ENCODE measurements at regions not wholly inside any gene's neighbourhood (a gene's known extent, or its start where the extent isn't known, plus 50 kb on each side); places are given as distances from the start of the nearest gene placed in this dataset.
A peak's percentile ranks its signal among the peaks of the same experiment; 100 is the strongest.

- no peaks in the 10 kb centered on the region for H3K36me3 Mint-ChIP-seq
- ATAC-seq, result no peak
- H3K4me3 Mint-ChIP-seq, result no peak overlapping the region
- CTCF ChIA-PET, result no interaction called here
- H3K4me1 Mint-ChIP-seq, result peaks cover under 1% of the 10 kb centered on the region
- H3K27me3 Mint-ChIP-seq, result peaks cover 20% of the 10 kb centered on the region
- no peaks in the 10 kb centered on the region for H3K9me3 Mint-ChIP-seq (ENCODE audit: low read depth)
- no peak for DNase-seq
- H3K27ac Mint-ChIP-seq, result no peak overlapping the region
Observed at GRCh38 chr21:41677671-41678015, 89.2 kb downstream of the RIPK4 start.

GRCh38 chr21:41676198-41676597 lies 90.7 kb downstream of the RIPK4 start:
- peaks cover 23% of the 10 kb centered on the region for H3K27me3 Mint-ChIP-seq
- no peak for ATAC-seq
- DNase-seq, result no peak
- H3K9me3 Mint-ChIP-seq (ENCODE audit: low read depth), result no peaks in the 10 kb centered on the region
- CTCF ChIA-PET, result no interaction called here
- H3K4me3 Mint-ChIP-seq, result no peak overlapping the region
- peaks cover 14% of the 10 kb centered on the region for H3K4me1 Mint-ChIP-seq
- H3K27ac Mint-ChIP-seq, result no peak overlapping the region
- no peaks in the 10 kb centered on the region for H3K36me3 Mint-ChIP-seq

- no peak overlapping the region for H3K4me3 Mint-ChIP-seq
- DNase-seq (no peak), ATAC-seq (no peak)
- no peaks in the 10 kb centered on the region for H3K9me3 Mint-ChIP-seq (ENCODE audit: low read depth)
- peaks cover 27% of the 10 kb centered on the region for H3K27me3 Mint-ChIP-seq
- no peaks in the 10 kb centered on the region for H3K36me3 Mint-ChIP-seq
- no peak overlapping the region for H3K27ac Mint-ChIP-seq
- peaks cover 16% of the 10 kb centered on the region for H3K4me1 Mint-ChIP-seq
- CTCF ChIA-PET, result no interaction called here
Observed at GRCh38 chr21:41675574-41675973, 91.3 kb downstream of the RIPK4 start.

DNA sequence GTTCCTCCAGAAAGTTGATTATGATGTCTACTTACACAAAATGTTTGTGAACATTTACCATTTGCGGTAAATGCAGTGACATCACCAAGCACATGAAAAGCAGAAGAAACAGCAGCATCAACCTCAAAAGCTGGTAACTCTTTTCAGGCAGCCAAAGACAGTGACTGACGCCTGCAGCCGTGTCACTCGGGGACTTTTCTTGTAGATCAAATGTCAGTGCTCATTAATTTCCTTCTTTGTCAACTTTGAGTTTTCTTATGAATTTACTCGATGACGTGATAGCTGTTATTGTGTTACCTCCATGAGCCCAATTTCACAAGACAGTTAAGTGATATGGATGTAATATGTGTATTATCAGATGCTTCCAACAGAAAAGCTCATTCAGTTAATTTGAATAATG lies 92.5 kb downstream of the RIPK4 start:
- peaks cover 16% of the 10 kb centered on the region for H3K4me1 Mint-ChIP-seq
- no peak overlapping the region for H3K4me3 Mint-ChIP-seq
- ATAC-seq (no peak), DNase-seq (no peak)
- H3K9me3 Mint-ChIP-seq (ENCODE audit: low read depth), result no peaks in the 10 kb centered on the region
- CTCF ChIA-PET, result no interaction called here
- no peaks in the 10 kb centered on the region for H3K36me3 Mint-ChIP-seq
- peaks cover 29% of the 10 kb centered on the region for H3K27me3 Mint-ChIP-seq
- no peak overlapping the region for H3K27ac Mint-ChIP-seq

DNA sequence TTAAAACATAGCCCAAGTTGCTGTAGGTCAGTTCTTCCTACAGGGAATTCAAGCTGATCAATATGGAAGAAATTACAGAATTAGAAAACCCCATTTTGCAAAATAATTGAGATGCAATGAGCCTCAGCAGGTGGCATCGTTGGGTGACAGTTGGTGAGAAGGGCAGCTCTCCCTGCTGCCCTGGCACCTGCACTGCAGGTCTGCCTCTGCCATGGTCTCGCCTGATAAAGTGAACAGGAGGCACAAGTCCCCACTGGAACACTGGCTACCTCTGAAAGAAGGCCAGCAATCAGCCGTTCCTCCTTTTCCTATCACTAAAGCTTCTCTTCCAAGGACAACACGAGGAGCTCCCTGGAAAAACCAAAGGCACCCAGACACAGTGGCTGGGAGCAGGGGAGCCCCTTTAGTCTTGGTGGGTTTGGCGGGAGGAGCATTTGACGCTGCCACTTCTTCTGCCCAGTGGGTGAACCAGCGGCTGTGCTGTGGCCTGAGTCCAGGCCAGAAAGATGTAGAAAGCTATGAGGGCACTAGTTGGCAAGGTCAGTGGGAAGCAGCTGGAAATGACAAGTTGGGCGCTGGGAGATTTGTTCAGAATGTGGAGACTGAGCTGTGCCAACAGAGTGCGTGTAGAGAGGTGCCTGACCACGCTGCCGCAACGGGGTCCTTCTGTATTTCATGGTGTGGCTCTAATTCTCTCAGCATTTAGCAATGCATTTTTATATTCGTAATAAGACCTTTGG lies 93.1 kb downstream of the RIPK4 start:
- no peak for DNase-seq
- Mint-ChIP-seq H3K9me3 (ENCODE audit: low read depth) (no peaks in the 10 kb centered on the region), H3K27ac (no peak overlapping the region), H3K4me3 (no peak overlapping the region), H3K4me1 (peaks cover 16% of the 10 kb centered on the region), H3K27me3 (peaks cover 29% of the 10 kb centered on the region), H3K36me3 (no peaks in the 10 kb centered on the region)
- ATAC-seq, result no peak
- CTCF ChIA-PET, result no interaction called here

DNA sequence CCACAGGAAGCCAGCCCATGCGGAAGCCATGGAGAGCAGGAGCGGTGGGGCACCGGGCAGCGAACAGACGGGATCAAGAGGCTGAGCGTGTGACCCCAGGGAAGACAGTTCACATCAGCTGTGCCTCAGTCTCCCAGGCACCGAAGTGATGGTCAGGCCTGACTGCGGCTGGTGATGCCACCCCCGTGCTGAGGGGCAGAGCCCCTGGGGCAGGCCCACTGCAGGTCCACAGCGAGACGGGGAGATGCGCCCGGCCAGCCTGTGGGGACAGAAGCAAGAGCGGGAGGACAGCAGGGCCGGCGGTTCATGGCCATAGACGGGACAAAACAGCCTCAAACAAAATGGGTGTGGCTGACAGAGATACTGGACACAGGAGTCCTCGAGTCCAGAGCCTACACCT lies 93.8 kb downstream of the RIPK4 start:
- no peaks in the 10 kb centered on the region for H3K9me3 Mint-ChIP-seq (ENCODE audit: low read depth)
- no peak overlapping the region for H3K27ac Mint-ChIP-seq
- CTCF ChIA-PET, result no interaction called here
- peaks cover 27% of the 10 kb centered on the region for H3K27me3 Mint-ChIP-seq
- peaks cover 16% of the 10 kb centered on the region for H3K4me1 Mint-ChIP-seq
- no peak overlapping the region for H3K4me3 Mint-ChIP-seq
- DNase-seq, result no peak
- H3K36me3 Mint-ChIP-seq, result no peaks in the 10 kb centered on the region
- ATAC-seq, result no peak

GRCh38 chr21:41672543-41672915 lies 94.3 kb downstream of the RIPK4 start:
- H3K9me3 Mint-ChIP-seq (ENCODE audit: low read depth), result no peaks in the 10 kb centered on the region
- H3K27ac Mint-ChIP-seq, result peak overlapping the region; percentile 67
- CTCF ChIA-PET, result no interaction called here
- H3K36me3 Mint-ChIP-seq, result no peaks in the 10 kb centered on the region
- no peak for DNase-seq
- no peak overlapping the region for H3K4me3 Mint-ChIP-seq
- H3K4me1 Mint-ChIP-seq, result peaks cover 16% of the 10 kb centered on the region
- H3K27me3 Mint-ChIP-seq, result peaks cover 26% of the 10 kb centered on the region
- ATAC-seq, result no peak

DNA sequence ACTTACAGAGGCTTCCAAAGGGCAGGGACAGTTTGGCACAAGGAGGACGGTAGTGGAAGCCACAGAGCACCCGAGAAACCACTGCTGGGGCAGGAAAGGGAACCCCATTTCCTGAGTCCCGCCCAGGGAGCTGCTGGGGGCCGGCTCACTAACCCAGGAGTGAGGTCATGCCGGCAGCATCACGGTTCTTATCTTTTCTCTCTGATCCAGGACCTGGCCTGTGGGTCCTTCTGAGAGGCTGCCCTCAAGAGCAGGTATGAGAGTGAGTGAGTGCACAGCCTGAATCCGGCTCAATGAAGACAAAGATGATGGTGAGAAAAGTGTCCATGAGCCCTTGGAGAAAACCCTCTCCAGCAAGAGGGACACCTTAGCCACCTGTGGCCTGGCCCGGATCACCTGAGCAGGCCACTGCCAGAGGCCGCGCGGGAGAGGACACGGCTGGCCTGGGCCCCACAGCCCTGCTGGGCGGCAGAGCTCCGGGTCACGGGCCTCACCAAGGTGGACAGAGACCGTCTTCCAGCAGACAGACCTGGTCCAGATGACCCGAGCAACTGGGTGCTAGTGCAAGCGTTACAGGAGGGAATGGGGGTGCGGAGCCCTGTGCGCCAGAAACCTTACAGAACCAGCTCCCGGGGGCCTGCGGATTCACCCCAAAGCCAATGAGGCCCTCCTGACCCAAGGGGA lies 94.9 kb downstream of the RIPK4 start:
- Mint-ChIP-seq H3K9me3 (ENCODE audit: low read depth) (no peaks in the 10 kb centered on the region), H3K36me3 (no peaks in the 10 kb centered on the region), H3K27ac (peak overlapping the region; percentile 67), H3K27me3 (peaks cover 24% of the 10 kb centered on the region), H3K4me3 (no peak overlapping the region), H3K4me1 (peaks cover 16% of the 10 kb centered on the region)
- ATAC-seq (peak; percentile 65), DNase-seq (peak; percentile 55)
- CTCF ChIA-PET, result no interaction called here

DNA sequence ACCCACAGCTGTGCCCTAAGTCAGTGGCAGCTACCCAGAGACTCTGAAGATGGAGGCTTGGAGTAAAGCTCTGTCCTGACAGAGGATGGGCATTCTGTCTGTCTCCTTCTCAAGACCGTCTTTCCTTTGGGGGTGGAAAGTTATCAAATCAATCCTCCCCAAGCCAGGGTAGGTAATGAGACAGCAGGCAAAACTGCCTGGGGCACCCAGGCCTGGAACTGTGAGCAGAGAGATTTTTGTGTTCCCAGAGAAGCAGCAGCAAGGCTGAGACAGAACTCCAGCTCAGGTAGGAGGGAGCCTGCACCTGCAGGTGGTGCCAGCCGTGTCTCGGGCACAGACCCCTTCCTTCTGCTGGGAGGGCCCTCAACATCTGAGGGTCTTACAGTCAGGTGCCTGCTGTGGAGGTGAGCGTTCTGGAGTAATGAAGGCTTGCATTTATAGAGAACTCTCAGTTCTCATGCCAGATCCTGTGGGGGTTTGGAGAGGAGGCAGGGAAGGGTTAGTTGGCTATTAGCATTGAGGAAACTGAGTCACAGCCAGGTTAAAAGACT lies 95.6 kb downstream of the RIPK4 start:
- CTCF ChIA-PET, result no interaction called here
- Mint-ChIP-seq H3K4me1 (peaks cover 16% of the 10 kb centered on the region), H3K4me3 (no peak overlapping the region), H3K9me3 (ENCODE audit: low read depth) (no peaks in the 10 kb centered on the region), H3K36me3 (no peaks in the 10 kb centered on the region), H3K27me3 (peaks cover 22% of the 10 kb centered on the region), H3K27ac (no peak overlapping the region)
- no peak for ATAC-seq
- no peak for DNase-seq

DNA sequence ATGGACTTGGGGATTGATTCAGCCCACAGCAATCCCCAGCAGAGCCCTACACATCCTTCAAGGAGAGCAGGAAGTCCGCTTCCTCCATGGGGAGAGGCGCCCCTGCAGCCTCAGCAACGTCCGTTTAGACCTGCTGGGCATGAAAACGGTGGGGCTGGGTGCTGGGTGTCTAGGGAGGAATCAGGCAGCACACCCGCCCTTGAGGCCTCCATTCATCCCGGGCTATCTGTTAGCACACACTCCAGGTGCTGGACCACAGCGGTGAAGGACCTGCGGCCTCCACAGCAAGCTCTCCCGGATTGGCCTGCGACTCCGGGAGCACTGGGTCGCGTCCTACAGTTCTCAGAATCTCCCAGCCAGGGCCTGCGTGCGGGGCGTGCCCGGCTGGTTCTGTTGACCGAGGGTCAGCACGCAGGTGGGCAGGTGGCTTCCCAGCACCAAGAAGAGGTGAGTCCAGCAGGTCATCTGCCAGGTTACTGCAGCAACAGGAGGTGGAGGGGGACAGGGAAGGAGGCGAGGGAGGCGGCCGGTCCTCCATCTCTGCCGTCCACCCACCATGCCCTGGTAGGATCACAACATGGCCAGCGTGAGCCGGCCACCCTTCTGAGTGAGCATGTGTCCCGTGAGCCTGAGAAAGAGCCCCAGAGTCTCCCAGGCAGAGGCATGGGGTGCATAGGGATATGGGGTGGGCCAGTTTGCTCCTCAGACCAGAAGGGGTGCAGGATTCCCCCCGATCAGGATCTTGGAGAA lies 96.6 kb downstream of the RIPK4 start:
- Mint-ChIP-seq H3K36me3 (no peaks in the 10 kb centered on the region), H3K27me3 (peaks cover 18% of the 10 kb centered on the region), H3K4me3 (no peak overlapping the region), H3K9me3 (ENCODE audit: low read depth) (no peaks in the 10 kb centered on the region), H3K4me1 (peaks cover 16% of the 10 kb centered on the region), H3K27ac (no peak overlapping the region)
- ATAC-seq (no peak), DNase-seq (no peak)
- CTCF ChIA-PET, result no interaction called here

DNA sequence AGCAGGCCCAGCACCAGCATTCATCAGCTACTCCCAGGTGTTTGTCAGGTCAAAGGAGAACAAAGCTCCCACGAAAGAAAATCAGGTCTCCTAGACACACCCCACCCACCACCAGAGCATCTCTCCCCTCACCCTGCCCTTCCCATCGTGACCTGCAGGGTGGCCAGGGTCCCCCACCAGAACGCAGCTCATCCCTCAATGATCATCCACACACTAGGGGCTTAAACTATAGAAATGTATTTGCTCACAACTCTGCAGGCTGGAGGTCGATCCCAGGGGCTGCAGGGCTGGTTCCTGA lies 97.4 kb downstream of the RIPK4 start:
- ATAC-seq (no peak), DNase-seq (no peak)
- Mint-ChIP-seq H3K27ac (no peak overlapping the region), H3K9me3 (ENCODE audit: low read depth) (no peaks in the 10 kb centered on the region), H3K4me3 (no peak overlapping the region), H3K4me1 (peaks cover 16% of the 10 kb centered on the region), H3K27me3 (peaks cover 17% of the 10 kb centered on the region), H3K36me3 (no peaks in the 10 kb centered on the region)
- CTCF ChIA-PET, result no interaction called here

DNA sequence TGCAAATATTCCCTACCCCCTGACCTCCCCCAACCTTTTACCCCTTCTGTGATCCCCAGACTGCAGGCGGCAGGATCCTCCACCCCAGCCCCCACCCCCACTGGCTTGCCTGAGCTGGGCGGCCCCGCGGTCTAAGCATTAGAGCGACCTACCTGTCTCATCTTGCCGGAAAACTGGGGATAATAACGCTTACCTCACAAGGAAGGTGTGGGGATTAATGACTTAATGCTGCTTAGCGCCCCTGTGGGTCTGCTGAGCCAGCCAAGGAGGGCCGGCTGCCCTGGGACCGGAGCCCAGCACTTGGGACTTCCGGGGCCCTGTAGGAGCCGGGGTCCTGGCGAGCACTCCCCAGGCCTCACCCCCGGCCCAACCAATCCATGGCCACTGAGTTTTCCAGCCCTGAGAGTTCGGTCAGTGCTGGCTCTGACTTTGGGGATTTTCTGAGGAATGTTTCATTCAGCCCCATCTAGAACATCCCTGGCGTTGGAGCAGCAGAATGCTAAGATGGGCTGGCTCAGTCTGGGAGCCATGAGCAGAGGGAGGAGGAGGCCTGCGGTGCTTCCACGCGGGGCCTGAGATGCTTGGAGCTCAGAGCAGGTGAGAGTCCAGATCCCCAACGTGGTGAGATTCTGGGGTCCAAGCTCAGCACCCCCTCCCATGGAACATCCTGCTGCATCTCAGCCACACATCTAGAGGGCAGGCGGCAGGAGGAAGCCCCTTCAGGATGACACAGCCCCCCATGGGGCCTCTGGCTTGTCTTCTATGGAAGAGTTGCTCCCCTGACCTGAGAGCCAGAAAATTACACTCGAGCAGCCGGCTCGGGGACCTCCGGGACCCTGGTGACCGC lies 97.9 kb downstream of the RIPK4 start:
- ATAC-seq (no peak), DNase-seq (no peak)
- CTCF ChIA-PET, result no interaction called here
- H3K4me1 Mint-ChIP-seq, result peaks cover 16% of the 10 kb centered on the region
- H3K27me3 Mint-ChIP-seq, result peaks cover 14% of the 10 kb centered on the region
- no peaks in the 10 kb centered on the region for H3K36me3 Mint-ChIP-seq
- no peak overlapping the region for H3K27ac Mint-ChIP-seq
- no peaks in the 10 kb centered on the region for H3K9me3 Mint-ChIP-seq (ENCODE audit: low read depth)
- no peak overlapping the region for H3K4me3 Mint-ChIP-seq

DNA sequence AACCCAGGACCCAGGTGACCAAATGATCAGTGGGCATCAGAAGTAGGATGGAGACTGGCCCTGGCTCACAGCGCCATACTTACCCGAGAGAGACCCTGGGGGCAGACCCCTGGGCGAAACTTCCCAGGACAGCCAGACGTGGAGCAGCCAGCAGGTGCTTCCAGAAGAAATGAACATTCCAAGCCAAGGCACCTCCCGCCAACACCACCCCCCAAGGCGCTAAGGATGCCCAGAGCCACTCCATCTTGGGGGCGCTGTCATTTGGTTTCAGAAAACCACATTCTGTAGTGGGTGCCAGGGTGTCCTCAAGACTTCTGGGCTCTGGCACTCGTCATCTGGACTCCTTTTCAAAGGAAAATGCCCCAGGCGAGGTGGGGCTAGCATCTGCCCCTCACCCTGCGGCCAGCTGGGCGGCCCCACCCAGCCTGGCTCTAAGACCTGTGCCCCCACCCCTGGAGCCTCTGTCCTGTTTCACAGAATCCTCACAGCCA lies 98.8 kb downstream of the RIPK4 start:
- ATAC-seq, result no peak
- no peak overlapping the region for H3K4me3 Mint-ChIP-seq
- H3K9me3 Mint-ChIP-seq (ENCODE audit: low read depth), result no peaks in the 10 kb centered on the region
- DNase-seq, result no peak
- H3K4me1 Mint-ChIP-seq, result peaks cover 16% of the 10 kb centered on the region
- no peaks in the 10 kb centered on the region for H3K36me3 Mint-ChIP-seq
- H3K27me3 Mint-ChIP-seq, result peaks cover 12% of the 10 kb centered on the region
- H3K27ac Mint-ChIP-seq, result no peak overlapping the region
- CTCF ChIA-PET, result interaction anchor here (1.2 kb wide), 1 partner anchor 12 kb away, joined by 3 read pairs; no protein-coding TSS in a partner anchor
